ENCODE measurements at regions not wholly inside any gene's neighbourhood (a gene's known extent, or its start where the extent isn't known, plus 50 kb on each side); places are given as distances from the start of the nearest gene placed in this dataset.

DNA sequence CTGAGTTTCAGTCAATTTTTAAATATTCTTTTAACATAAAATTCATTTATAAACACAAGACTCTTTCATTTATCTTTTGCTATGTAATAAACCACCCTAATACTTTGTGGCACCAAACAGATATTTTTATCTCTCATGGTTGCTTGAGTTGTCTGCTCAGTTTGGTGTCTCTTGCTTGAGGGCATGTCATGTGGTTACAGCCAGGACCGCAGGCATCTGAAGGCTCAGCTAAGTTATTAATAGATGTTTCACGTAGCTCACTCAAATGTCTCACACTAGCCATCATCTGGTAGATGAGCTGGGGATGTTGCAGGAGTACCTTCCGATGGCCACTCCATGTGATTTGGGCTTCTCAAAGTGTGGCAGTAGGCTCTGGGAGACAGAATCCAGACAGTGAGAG lies 597.8 kb downstream of the ETNK1 start:
- Histone ChIP-seq H3K9me3 (ENCODE audit: control insufficient read depth in 4 of 4, low read length in 3 of 4) (no peaks in the 10 kb centered on the region), H3K36me3 (ENCODE audit: control insufficient read depth in 4 of 4, insufficient read depth in 3 of 4, low read depth in 1 of 4, low read length in 3 of 4) (no peaks in the 10 kb centered on the region), H3K9ac (ENCODE audit: low read depth in 1 of 2, low read length in 2 of 2) (no peak overlapping the region), H3K4me1 (ENCODE audit: control insufficient read depth in 4 of 4, insufficient read depth in 4 of 4, low read length in 3 of 4) (no peaks in the 10 kb centered on the region), H3K4me3 (ENCODE audit: low read depth in 1 of 3, low read length in 3 of 3) (no peak overlapping the region), H3K27ac (ENCODE audit: low read depth in 1 of 2, low read length in 2 of 2) (no peak overlapping the region), H3K27me3 (ENCODE audit: control insufficient read depth in 4 of 4, insufficient read depth in 4 of 4, low read length in 3 of 4) (no peaks in the 10 kb centered on the region)
- 93% methylated on average over 3 of the region's 3 CpGs for WGBS
- DNase-seq (ENCODE audit: low spot score), result no peak
- TF ChIP-seq, protein P1, sequence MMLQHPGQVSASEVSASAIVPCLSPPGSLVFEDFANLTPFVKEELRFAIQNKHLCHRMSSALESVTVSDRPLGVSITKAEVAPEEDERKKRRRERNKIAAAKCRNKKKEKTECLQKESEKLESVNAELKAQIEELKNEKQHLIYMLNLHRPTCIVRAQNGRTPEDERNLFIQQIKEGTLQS (IDR thresholded peaks at IDR 0.05), result no peak
- TF ChIP-seq HNF4A (conservative IDR thresholded peaks at IDR 0.05), result no peak

DNA sequence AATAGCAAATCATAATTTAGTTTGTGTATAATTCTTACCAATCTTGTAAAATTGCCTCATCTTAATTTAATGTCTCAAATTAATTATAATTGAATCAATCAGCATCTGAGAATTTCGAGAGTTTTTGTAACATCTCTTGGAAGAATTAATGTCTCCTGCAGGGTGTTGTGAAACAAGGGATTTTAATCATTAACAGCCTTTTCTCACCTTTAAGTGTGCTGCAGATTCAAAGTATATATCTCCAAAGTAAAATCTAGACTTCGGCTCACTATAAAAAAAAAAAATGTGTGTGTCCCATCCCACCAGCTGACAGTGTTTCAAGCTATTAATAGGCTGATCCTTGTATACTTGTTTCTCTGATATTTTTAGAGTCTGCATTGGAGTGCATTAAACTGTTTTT lies 603.1 kb downstream of the ETNK1 start:
- H3K27ac ChIP-seq (ENCODE audit: low read depth in 1 of 2, low read length in 2 of 2), result no peak overlapping the region
- H3K36me3 ChIP-seq (ENCODE audit: control insufficient read depth in 4 of 4, insufficient read depth in 3 of 4, low read depth in 1 of 4, low read length in 3 of 4), result no peaks in the 10 kb centered on the region
- no peaks in the 10 kb centered on the region for H3K9me3 ChIP-seq (ENCODE audit: control insufficient read depth in 4 of 4, low read length in 3 of 4)
- no peak overlapping the region for H3K9ac ChIP-seq (ENCODE audit: low read depth in 1 of 2, low read length in 2 of 2)
- TF ChIP-seq FOXA2 (IDR thresholded peaks at IDR 0.05) (no peak), YY1 (IDR thresholded peaks at IDR 0.05) (no peak), JUND (IDR thresholded peaks at IDR 0.05) (no peak), HNF4A (conservative IDR thresholded peaks at IDR 0.05) (no peak), EGR1 (IDR thresholded peaks at IDR 0.05; ENCODE audit: low read depth in 2 of 2) (no peak), NR2F2 (IDR thresholded peaks at IDR 0.05) (no peak), RXRA (IDR thresholded peaks at IDR 0.05) (no peak), FOXA1 (IDR thresholded peaks at IDR 0.05) (no peak), RAD21 (IDR thresholded peaks at IDR 0.05) (no peak), TAF1 (conservative IDR thresholded peaks at IDR 0.05) (no peak), GABPA (IDR thresholded peaks at IDR 0.05 in 1 of 2, conservative IDR thresholded peaks at IDR 0.05 in 1 of 2) (no peak), SP1 (IDR thresholded peaks at IDR 0.05) (no peak)
- TF ChIP-seq, protein P2, sequence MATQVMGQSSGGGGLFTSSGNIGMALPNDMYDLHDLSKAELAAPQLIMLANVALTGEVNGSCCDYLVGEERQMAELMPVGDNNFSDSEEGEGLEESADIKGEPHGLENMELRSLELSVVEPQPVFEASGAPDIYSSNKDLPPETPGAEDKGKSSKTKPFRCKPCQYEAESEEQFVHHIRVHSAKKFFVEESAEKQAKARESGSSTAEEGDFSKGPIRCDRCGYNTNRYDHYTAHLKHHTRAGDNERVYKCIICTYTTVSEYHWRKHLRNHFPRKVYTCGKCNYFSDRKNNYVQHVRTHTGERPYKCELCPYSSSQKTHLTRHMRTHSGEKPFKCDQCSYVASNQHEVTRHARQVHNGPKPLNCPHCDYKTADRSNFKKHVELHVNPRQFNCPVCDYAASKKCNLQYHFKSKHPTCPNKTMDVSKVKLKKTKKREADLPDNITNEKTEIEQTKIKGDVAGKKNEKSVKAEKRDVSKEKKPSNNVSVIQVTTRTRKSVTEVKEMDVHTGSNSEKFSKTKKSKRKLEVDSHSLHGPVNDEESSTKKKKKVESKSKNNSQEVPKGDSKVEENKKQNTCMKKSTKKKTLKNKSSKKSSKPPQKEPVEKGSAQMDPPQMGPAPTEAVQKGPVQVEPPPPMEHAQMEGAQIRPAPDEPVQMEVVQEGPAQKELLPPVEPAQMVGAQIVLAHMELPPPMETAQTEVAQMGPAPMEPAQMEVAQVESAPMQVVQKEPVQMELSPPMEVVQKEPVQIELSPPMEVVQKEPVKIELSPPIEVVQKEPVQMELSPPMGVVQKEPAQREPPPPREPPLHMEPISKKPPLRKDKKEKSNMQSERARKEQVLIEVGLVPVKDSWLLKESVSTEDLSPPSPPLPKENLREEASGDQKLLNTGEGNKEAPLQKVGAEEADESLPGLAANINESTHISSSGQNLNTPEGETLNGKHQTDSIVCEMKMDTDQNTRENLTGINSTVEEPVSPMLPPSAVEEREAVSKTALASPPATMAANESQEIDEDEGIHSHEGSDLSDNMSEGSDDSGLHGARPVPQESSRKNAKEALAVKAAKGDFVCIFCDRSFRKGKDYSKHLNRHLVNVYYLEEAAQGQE (IDR thresholded peaks at IDR 0.05), result no peak
- TF ChIP-seq, protein P3, sequence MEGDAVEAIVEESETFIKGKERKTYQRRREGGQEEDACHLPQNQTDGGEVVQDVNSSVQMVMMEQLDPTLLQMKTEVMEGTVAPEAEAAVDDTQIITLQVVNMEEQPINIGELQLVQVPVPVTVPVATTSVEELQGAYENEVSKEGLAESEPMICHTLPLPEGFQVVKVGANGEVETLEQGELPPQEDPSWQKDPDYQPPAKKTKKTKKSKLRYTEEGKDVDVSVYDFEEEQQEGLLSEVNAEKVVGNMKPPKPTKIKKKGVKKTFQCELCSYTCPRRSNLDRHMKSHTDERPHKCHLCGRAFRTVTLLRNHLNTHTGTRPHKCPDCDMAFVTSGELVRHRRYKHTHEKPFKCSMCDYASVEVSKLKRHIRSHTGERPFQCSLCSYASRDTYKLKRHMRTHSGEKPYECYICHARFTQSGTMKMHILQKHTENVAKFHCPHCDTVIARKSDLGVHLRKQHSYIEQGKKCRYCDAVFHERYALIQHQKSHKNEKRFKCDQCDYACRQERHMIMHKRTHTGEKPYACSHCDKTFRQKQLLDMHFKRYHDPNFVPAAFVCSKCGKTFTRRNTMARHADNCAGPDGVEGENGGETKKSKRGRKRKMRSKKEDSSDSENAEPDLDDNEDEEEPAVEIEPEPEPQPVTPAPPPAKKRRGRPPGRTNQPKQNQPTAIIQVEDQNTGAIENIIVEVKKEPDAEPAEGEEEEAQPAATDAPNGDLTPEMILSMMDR (IDR thresholded peaks at IDR 0.05; ENCODE audit: low read depth, low read length, missing input control), result no peak
- TF ChIP-seq, protein P1 (IDR thresholded peaks at IDR 0.05), result no peak
- TF ChIP-seq, protein P4, sequence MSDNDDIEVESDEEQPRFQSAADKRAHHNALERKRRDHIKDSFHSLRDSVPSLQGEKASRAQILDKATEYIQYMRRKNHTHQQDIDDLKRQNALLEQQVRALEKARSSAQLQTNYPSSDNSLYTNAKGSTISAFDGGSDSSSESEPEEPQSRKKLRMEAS (IDR thresholded peaks at IDR 0.05), result no peak
- TF ChIP-seq, protein P5, sequence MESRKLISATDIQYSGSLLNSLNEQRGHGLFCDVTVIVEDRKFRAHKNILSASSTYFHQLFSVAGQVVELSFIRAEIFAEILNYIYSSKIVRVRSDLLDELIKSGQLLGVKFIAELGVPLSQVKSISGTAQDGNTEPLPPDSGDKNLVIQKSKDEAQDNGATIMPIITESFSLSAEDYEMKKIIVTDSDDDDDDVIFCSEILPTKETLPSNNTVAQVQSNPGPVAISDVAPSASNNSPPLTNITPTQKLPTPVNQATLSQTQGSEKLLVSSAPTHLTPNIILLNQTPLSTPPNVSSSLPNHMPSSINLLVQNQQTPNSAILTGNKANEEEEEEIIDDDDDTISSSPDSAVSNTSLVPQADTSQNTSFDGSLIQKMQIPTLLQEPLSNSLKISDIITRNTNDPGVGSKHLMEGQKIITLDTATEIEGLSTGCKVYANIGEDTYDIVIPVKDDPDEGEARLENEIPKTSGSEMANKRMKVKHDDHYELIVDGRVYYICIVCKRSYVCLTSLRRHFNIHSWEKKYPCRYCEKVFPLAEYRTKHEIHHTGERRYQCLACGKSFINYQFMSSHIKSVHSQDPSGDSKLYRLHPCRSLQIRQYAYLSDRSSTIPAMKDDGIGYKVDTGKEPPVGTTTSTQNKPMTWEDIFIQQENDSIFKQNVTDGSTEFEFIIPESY (IDR thresholded peaks at IDR 0.05), result no peak
- whole genome bisulfite sequencing, result 52% methylated on average over 2 of the region's 2 CpGs
- no peaks in the 10 kb centered on the region for H3K27me3 ChIP-seq (ENCODE audit: control insufficient read depth in 4 of 4, insufficient read depth in 4 of 4, low read length in 3 of 4)
- no peak for DNase-seq (ENCODE audit: low spot score)
- no peak overlapping the region for H3K4me3 ChIP-seq (ENCODE audit: low read depth in 1 of 3, low read length in 3 of 3)
- H3K4me1 ChIP-seq (ENCODE audit: control insufficient read depth in 4 of 4, insufficient read depth in 4 of 4, low read length in 3 of 4), result no peaks in the 10 kb centered on the region

Data from liver (tissue), 8 donors.